HepG2 (cell line): ENCODE measurements at regions not wholly inside any gene's neighbourhood (a gene's known extent, or its start where the extent isn't known, plus 50 kb on each side); places are given as distances from the start of the nearest gene placed in this dataset.

Experiments
- CHCHD3 ChIP-seq: sonication (generic); formaldehyde crosslinking; IDR thresholded peaks from 2 replicates; pipeline ENCODE4 v1.8.0; 2022; ENCODE audit warnings: mild to moderate bottlenecking, missing genetic modification reagents, moderate library complexity
- EED ChIP-seq: sonication (generic); formaldehyde crosslinking; IDR thresholded peaks from 2 replicates; pipeline ENCODE4 v1.5.0; 2020; ENCODE audit warnings: mild to moderate bottlenecking, missing genetic modification reagents
- FOSL2 ChIP-seq: sonication (generic); formaldehyde crosslinking; IDR thresholded peaks from 2 replicates; pipeline ENCODE4 v1.4.0; 2020; ENCODE audit warnings: missing genetic modification reagents
- HNF4G ChIP-seq, 2 experiments: sonication (generic) in 1 of 2; formaldehyde crosslinking in 1 of 2; IDR thresholded peaks; 2 replicates each; pipeline versions ENCODE4 v1.4.0 to v1.6.1; 2011 to 2020; ENCODE audit warnings: borderline replicate concordance in 2 of 2, low read depth in 2 of 2, mild to moderate bottlenecking in 2 of 2, low read length in 1 of 2, missing genetic modification reagents in 1 of 2, moderate library complexity in 1 of 2
- HOXA3 ChIP-seq: sonication (generic); formaldehyde crosslinking; IDR thresholded peaks from 2 replicates; pipeline ENCODE4 v1.5.0; 2020; ENCODE audit warnings: missing genetic modification reagents
- MAF1 ChIP-seq: sonication (generic); formaldehyde crosslinking; IDR thresholded peaks from 2 replicates; pipeline ENCODE4 v1.5.0; 2020; ENCODE audit warnings: missing genetic modification reagents, borderline replicate concordance
- MAZ ChIP-seq, 2 experiments: sonication (generic) in 1 of 2; formaldehyde crosslinking in 1 of 2; IDR thresholded peaks; 2 replicates each; pipeline versions ENCODE4 v1.5.0 to v1.6.1; 2012 to 2020; ENCODE audit warnings: low read depth in 2 of 2, mild to moderate bottlenecking in 2 of 2, borderline replicate concordance in 1 of 2, improper control_type of control experiment in 1 of 2, low read length in 1 of 2, missing genetic modification reagents in 1 of 2, moderate library complexity in 1 of 2
- MIXL1 ChIP-seq: IDR thresholded peaks from 2 replicates; pipeline ENCODE4 v1.6.1; 2016
- MTF1 ChIP-seq: sonication (generic); formaldehyde crosslinking; IDR thresholded peaks from 2 replicates; pipeline ENCODE4 v1.5.0; 2020; ENCODE audit warnings: missing genetic modification reagents
- NFRKB ChIP-seq: fragments of 450-650 bp; IDR thresholded peaks from 2 replicates; pipeline ENCODE4 v1.6.1; 2017
- NR2F6 ChIP-seq, 2 experiments: IDR thresholded peaks; 2 replicates each; pipeline ENCODE4 v1.6.1; 2016; ENCODE audit warnings: antibody characterized with exemption in 1 of 2, mild to moderate bottlenecking in 1 of 2
- SMAD9 ChIP-seq: sonication (generic); formaldehyde crosslinking; IDR thresholded peaks from 2 replicates; pipeline ENCODE4 v1.5.1; 2020; ENCODE audit warnings: mild to moderate bottlenecking, missing genetic modification reagents
- SOX5 ChIP-seq: IDR thresholded peaks from 2 replicates; pipeline ENCODE4 v1.6.1; 2016; ENCODE audit warnings: borderline replicate concordance
- TBX3 ChIP-seq: fragments of 450-650 bp; IDR thresholded peaks from 2 replicates; pipeline ENCODE4 v1.6.1; 2017; ENCODE audit warnings: antibody characterized with exemption, mild to moderate bottlenecking, inconsistent platforms, borderline replicate concordance
- TCF7 ChIP-seq: sonication (generic); IDR thresholded peaks from 2 replicates; pipeline ENCODE4 v1.6.1; 2016; ENCODE audit warnings: antibody characterized with exemption, low read depth
- ZFYVE20 ChIP-seq: sonication (generic); formaldehyde crosslinking; IDR thresholded peaks from 2 replicates; pipeline ENCODE4 v1.8.0; 2023; ENCODE audit warnings: low read depth, mild to moderate bottlenecking, moderate library complexity, missing genetic modification reagents, borderline replicate concordance
- ZKSCAN8 ChIP-seq: IDR thresholded peaks from 2 replicates; pipeline ENCODE4 v1.6.1; 2016; ENCODE audit warnings: borderline replicate concordance, missing genetic modification reagents, missing compliant biosample characterization
- ZNF432 ChIP-seq: sonication (generic); formaldehyde crosslinking; IDR thresholded peaks from 2 replicates; pipeline ENCODE4 v1.5.0; 2020; ENCODE audit warnings: missing genetic modification reagents, mild to moderate bottlenecking, borderline replicate concordance
- ZNF451 ChIP-seq: sonication (generic); formaldehyde crosslinking; IDR thresholded peaks from 2 replicates; pipeline ENCODE4 v1.5.0; 2020; ENCODE audit warnings: mild to moderate bottlenecking, missing genetic modification reagents
- TF ChIP-seq, protein P1 (sequence below): IDR thresholded peaks from 2 replicates; pipeline ENCODE4 v1.6.1; 2016
- TF ChIP-seq, protein P2 (sequence below): sonication (generic); formaldehyde crosslinking; IDR thresholded peaks from 2 replicates; pipeline ENCODE4 v1.9.0; 2022; ENCODE audit warnings: low read depth, missing genetic modification reagents
- TF ChIP-seq, protein P3 (sequence below): sonication (generic); formaldehyde crosslinking; IDR thresholded peaks from 2 replicates; pipeline ENCODE4 v1.4.0; 2020; ENCODE audit warnings: missing genetic modification reagents
- TF ChIP-seq, protein P4 (sequence below): sonication (generic); formaldehyde crosslinking; IDR thresholded peaks from 2 replicates; pipeline ENCODE4 v1.4.0; 2020; ENCODE audit warnings: missing genetic modification reagents

DNA sequence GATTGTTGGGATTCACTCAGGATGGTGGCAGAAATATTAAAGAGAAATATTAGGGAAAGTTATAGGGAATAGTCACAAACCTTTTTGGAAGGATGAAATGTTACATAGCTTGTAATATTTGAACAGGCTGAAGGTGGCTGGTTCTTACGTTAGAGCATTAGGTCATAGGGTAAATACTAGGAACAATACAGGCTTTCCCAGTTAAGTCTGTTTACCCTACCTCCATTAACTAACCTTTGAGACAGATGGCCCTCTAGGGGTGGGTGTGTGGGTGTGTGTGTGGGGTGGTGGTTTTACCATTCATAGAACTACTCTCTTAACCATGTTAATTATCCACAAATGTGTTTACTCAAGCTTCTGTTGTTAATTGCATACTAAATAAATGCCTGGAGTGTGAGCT is 94.3 kb upstream of the STK32A start (continued):
- TF ChIP-seq MAZ (IDR thresholded peaks at IDR 0.05; ENCODE audit: borderline replicate concordance, low read depth, low read length) (0 out of 2 replicates have a peak, but pooled peaks have one; percentile 10), MAZ (CRISPR knock-in tag; IDR thresholded peaks at IDR 0.05; ENCODE audit: low read depth) (no peak), TCF7 (0 out of 2 replicates have a peak, but pooled peaks have one; percentile 28), NFRKB (no peak), TBX3 (peak; percentile 39; the same call in 1 of the 2 replicates), SMAD9 (no peak), ZFYVE20 (CRISPR knock-in tag) (no peak), HOXA3 (CRISPR knock-in tag) (peak; percentile 40; the same call in 1 of the 2 replicates), FOSL2 (CRISPR knock-in tag) (peak; percentile 20; the same call in 1 of the 2 replicates), ZNF451 (CRISPR knock-in tag) (no peak), ZKSCAN8 (no peak), ZNF432 (CRISPR knock-in tag) (no peak), HNF4G (IDR thresholded peaks at IDR 0.05; ENCODE audit: borderline replicate concordance, low read depth, low read length) (peak; percentile 37; the same call in 1 of the 2 replicates), HNF4G (CRISPR knock-in tag; IDR thresholded peaks at IDR 0.05; ENCODE audit: borderline replicate concordance, low read depth) (no peak), MTF1 (CRISPR knock-in tag) (no peak), MAF1 (CRISPR knock-in tag) (no peak), CHCHD3 (CRISPR knock-in tag) (no peak), MIXL1 (peak; percentile 50; the same call in 1 of the 2 replicates), SOX5 (CRISPR knock-in tag) (peak; percentile 84), NR2F6 (IDR thresholded peaks at IDR 0.05) (peak; percentile 32; the same call in 1 of the 2 replicates), NR2F6 (CRISPR knock-in tag; IDR thresholded peaks at IDR 0.05) (peak; percentile 52), EED (no peak)
- TF ChIP-seq, protein P1, sequence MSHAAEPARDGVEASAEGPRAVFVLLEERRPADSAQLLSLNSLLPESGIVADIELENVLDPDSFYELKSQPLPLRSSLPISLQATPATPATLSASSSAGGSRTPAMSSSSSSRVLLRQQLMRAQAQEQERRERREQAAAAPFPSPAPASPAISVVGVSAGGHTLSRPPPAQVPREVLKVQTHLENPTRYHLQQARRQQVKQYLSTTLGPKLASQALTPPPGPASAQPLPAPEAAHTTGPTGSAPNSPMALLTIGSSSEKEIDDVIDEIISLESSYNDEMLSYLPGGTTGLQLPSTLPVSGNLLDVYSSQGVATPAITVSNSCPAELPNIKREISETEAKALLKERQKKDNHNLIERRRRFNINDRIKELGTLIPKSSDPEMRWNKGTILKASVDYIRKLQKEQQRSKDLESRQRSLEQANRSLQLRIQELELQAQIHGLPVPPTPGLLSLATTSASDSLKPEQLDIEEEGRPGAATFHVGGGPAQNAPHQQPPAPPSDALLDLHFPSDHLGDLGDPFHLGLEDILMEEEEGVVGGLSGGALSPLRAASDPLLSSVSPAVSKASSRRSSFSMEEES: no peak
- TF ChIP-seq, protein P2, sequence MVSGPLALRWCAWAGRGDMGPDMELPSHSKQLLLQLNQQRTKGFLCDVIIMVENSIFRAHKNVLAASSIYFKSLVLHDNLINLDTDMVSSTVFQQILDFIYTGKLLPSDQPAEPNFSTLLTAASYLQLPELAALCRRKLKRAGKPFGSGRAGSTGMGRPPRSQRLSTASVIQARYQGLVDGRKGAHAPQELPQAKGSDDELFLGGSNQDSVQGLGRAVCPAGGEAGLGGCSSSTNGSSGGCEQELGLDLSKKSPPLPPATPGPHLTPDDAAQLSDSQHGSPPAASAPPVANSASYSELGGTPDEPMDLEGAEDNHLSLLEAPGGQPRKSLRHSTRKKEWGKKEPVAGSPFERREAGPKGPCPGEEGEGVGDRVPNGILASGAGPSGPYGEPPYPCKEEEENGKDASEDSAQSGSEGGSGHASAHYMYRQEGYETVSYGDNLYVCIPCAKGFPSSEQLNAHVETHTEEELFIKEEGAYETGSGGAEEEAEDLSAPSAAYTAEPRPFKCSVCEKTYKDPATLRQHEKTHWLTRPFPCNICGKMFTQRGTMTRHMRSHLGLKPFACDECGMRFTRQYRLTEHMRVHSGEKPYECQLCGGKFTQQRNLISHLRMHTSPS (CRISPR knock-in tag): no peak
- TF ChIP-seq, protein P3, sequence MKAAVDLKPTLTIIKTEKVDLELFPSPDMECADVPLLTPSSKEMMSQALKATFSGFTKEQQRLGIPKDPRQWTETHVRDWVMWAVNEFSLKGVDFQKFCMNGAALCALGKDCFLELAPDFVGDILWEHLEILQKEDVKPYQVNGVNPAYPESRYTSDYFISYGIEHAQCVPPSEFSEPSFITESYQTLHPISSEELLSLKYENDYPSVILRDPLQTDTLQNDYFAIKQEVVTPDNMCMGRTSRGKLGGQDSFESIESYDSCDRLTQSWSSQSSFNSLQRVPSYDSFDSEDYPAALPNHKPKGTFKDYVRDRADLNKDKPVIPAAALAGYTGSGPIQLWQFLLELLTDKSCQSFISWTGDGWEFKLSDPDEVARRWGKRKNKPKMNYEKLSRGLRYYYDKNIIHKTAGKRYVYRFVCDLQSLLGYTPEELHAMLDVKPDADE (CRISPR knock-in tag): no peak
- TF ChIP-seq, protein P4, sequence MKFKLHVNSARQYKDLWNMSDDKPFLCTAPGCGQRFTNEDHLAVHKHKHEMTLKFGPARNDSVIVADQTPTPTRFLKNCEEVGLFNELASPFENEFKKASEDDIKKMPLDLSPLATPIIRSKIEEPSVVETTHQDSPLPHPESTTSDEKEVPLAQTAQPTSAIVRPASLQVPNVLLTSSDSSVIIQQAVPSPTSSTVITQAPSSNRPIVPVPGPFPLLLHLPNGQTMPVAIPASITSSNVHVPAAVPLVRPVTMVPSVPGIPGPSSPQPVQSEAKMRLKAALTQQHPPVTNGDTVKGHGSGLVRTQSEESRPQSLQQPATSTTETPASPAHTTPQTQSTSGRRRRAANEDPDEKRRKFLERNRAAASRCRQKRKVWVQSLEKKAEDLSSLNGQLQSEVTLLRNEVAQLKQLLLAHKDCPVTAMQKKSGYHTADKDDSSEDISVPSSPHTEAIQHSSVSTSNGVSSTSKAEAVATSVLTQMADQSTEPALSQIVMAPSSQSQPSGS (CRISPR knock-in tag): peak; percentile 87
